Neural progenitor cell (in vitro differentiated cells): ENCODE measurements at regions not wholly inside any gene's neighbourhood (a gene's known extent, or its start where the extent isn't known, plus 50 kb on each side); places are given as distances from the start of the nearest gene placed in this dataset.

Experiments
- EZH2 ChIP-seq: fragments of 200-600 bp; sonication (generic); IDR thresholded peaks from 2 replicates; pipeline ENCODE4 v1.6.1; 2017; ENCODE audit warnings: antibody characterized with exemption, mild to moderate bottlenecking, moderate library complexity
- TF ChIP-seq, protein P1 (sequence below): fragments of 200-600 bp; sonication (generic); IDR thresholded peaks from 2 replicates; pipeline ENCODE4 v1.5.1; 2017; ENCODE audit warnings: antibody characterized with exemption, mild to moderate bottlenecking

DNA sequence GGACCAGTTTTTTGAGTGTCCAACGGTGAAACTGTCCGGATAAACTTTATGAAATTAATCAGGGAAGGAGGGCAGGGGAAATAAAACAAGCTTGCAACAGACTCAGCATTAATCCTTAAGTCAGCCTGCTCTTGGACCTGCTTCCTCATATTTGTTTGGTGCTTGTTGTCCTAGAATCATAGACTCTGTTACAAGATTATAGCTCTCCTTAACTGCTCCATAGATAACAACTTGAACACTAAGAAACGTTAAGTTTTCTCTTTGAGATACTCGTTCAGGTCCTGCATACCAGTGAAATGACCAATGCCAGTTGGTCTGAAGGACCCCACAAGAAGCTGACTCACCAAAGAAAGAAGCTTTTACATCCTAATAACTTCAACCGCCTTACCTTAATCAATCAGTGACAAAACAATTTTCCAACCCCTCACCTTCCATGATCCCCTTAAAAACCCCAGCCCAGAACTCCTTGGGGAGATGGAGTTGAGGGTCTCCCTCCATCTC is 493.2 kb downstream of the PID1 start:
- no peak for TF ChIP-seq EZH2
- TF ChIP-seq, protein P1, sequence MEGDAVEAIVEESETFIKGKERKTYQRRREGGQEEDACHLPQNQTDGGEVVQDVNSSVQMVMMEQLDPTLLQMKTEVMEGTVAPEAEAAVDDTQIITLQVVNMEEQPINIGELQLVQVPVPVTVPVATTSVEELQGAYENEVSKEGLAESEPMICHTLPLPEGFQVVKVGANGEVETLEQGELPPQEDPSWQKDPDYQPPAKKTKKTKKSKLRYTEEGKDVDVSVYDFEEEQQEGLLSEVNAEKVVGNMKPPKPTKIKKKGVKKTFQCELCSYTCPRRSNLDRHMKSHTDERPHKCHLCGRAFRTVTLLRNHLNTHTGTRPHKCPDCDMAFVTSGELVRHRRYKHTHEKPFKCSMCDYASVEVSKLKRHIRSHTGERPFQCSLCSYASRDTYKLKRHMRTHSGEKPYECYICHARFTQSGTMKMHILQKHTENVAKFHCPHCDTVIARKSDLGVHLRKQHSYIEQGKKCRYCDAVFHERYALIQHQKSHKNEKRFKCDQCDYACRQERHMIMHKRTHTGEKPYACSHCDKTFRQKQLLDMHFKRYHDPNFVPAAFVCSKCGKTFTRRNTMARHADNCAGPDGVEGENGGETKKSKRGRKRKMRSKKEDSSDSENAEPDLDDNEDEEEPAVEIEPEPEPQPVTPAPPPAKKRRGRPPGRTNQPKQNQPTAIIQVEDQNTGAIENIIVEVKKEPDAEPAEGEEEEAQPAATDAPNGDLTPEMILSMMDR: no peak
